Panc1 (cell line): ENCODE measurements at regions not wholly inside any gene's neighbourhood (a gene's known extent, or its start where the extent isn't known, plus 50 kb on each side); places are given as distances from the start of the nearest gene placed in this dataset.

Source experiments
- ATAC-seq: fragments of 200-7000 bp; cut with Tn5 transposase; 2 replicates; pipeline ENCODE4 v1.9.1; 2020; ENCODE audit warnings: mild to moderate bottlenecking, moderate library complexity
- BruUV-seq: library from RNA; stranded (reverse); fragments of 400-500 nt; replicated peaks from 2 replicates; lab custom pipeline; 2021; lab: Mats Ljungman, UMichigan
- CTCF ChIA-PET: fragments of 300-600 bp; sonication (Branson Sonifier 250); formaldehyde crosslinking; loops from one replicate; lab custom pipeline; 2022; ENCODE audit warnings: antibody characterized with exemption; lab: Charles Lee
- POLR2A ChIA-PET: fragments of 300-600 bp; sonication (Branson Sonifier 250); formaldehyde crosslinking; loops from one replicate; lab custom pipeline; 2022; ENCODE audit warnings: antibody characterized with exemption; lab: Charles Lee
- DNase-seq: peaks from one replicate; pipeline ENCODE4 v3.0.0-alpha.2; 2010; ENCODE audit warnings: low read depth, low spot score
- H3K27ac ChIP-seq: 2 replicates; pipeline ENCODE4 v1.5.1; 2011; ENCODE audit warnings: mild to moderate bottlenecking, low read length, inconsistent platforms
- H3K27me3 ChIP-seq: fragments of 200-500 bp; sonication (Bioruptor generic); 2 replicates; pipeline ENCODE4 v1.6.0; 2014; ENCODE audit warnings: low read length, inconsistent platforms; ENCODE audit not compliant: control insufficient read depth, insufficient read depth
- H3K36me3 ChIP-seq: fragments of 200-500 bp; sonication (Bioruptor generic); 2 replicates; pipeline ENCODE4 v1.5.1; 2014; ENCODE audit warnings: inconsistent platforms, mild to moderate bottlenecking, low read length, moderate library complexity; ENCODE audit not compliant: control insufficient read depth, insufficient read depth
- H3K4me1 ChIP-seq: 2 replicates; pipeline ENCODE4 v1.5.1; 2011; ENCODE audit warnings: inconsistent platforms, mild to moderate bottlenecking, low read length, moderate library complexity; ENCODE audit not compliant: control insufficient read depth, insufficient read depth
- H3K4me3 ChIP-seq, 2 experiments: 2 replicates each; pipeline ENCODE4 v1.5.1; 2011 to 2012; ENCODE audit warnings: low read depth in 2 of 2, low read length in 2 of 2, mild to moderate bottlenecking in 2 of 2, inconsistent platforms in 1 of 2, moderate library complexity in 1 of 2
- H3K9me3 ChIP-seq: fragments of 200-500 bp; sonication (Bioruptor generic); 2 replicates; pipeline ENCODE4 v1.5.1; 2014; ENCODE audit warnings: low read depth, mild to moderate bottlenecking, inconsistent platforms, low read length, moderate library complexity; ENCODE audit not compliant: control insufficient read depth, insufficient read depth
- CTCF ChIP-seq: fragments of 450-650 bp; IDR thresholded peaks from 2 replicates; pipeline ENCODE4 v1.5.1; 2017; ENCODE audit warnings: mild to moderate bottlenecking
- POLR2AphosphoS5 ChIP-seq: IDR thresholded peaks from 2 replicates; pipeline ENCODE4 v1.6.1; 2012; ENCODE audit warnings: mild to moderate bottlenecking, low read depth, low read length, moderate library complexity
- REST ChIP-seq, 2 experiments: IDR thresholded peaks; 2 replicates each; pipeline ENCODE4 v1.6.1; 2011 to 2012; ENCODE audit warnings: low read depth in 2 of 2, control low read depth in 1 of 2, low read length in 1 of 2, mild to moderate bottlenecking in 1 of 2, moderate library complexity in 1 of 2; ENCODE audit not compliant: insufficient read depth in 1 of 2
- SIN3A ChIP-seq: IDR thresholded peaks from 2 replicates; pipeline ENCODE4 v1.6.1; 2012; ENCODE audit warnings: low read depth, mild to moderate bottlenecking, low read length, moderate library complexity, borderline replicate concordance; ENCODE audit not compliant: insufficient read depth
- TCF7L2 ChIP-seq: IDR thresholded peaks from 2 replicates; pipeline ENCODE4 v1.6.1; 2011; ENCODE audit warnings: mild to moderate bottlenecking, low read depth, low read length, inconsistent platforms
- in situ Hi-C: cut with HindIII; loops from 2 replicates; pipeline ENCODE4 v1.10.0; 2016; ENCODE audit warnings: low sequenced_read_pairs, low pct_unique_long_range_greater_than_20kb
- intact Hi-C: fragments of 100-400 bp; cut with micrococcal nuclease; formaldehyde crosslinking; loops from one replicate; pipeline ENCODE4 v1.10.0; 2022; ENCODE audit not compliant: unreplicated experiment

GRCh38 chr9:1443450-1443849 lies 393.3 kb downstream of the DMRT2 start:
- TF ChIP-seq CTCF (no peak), SIN3A (no peak), REST (IDR thresholded peaks at IDR 0.05; ENCODE audit: insufficient read depth in 1 of 2, low read depth in 2 of 2, low read length in 1 of 2) (no peak), TCF7L2 (no peak)
- BruUV-seq: no TSS peak
- CTCF ChIA-PET: no interaction called here

GRCh38 chr9:1446671-1447070 lies 396.5 kb downstream of the DMRT2 start:
- no peak overlapping the region for H3K27ac ChIP-seq
- in situ Hi-C loops: no loop called here
- H3K4me3 ChIP-seq: no peak overlapping the region
- CTCF ChIA-PET: no interaction called here
- ATAC-seq (no peak), DNase-seq (no peak)
- H3K4me1 ChIP-seq: no peaks in the 10 kb centered on the region
- H3K9me3 ChIP-seq: no peaks in the 10 kb centered on the region
- no peaks in the 10 kb centered on the region for H3K27me3 ChIP-seq
- TF ChIP-seq CTCF (no peak), TCF7L2 (no peak), POLR2AphosphoS5 (no peak), REST (IDR thresholded peaks at IDR 0.05; ENCODE audit: insufficient read depth in 1 of 2, low read depth in 2 of 2, low read length in 1 of 2) (no peak), SIN3A (no peak)
- no TSS peak for BruUV-seq
- intact Hi-C loops: no loop called here
- no peaks in the 10 kb centered on the region for H3K36me3 ChIP-seq
- POLR2A ChIA-PET: no interaction called here

More at GRCh38 chr9:1443450-1443849, 393.3 kb downstream of the DMRT2 start:
- POLR2A ChIA-PET: no interaction called here
- intact Hi-C loops: no loop called here
- DNase-seq: no peak
- no peak overlapping the region for H3K4me3 ChIP-seq
- in situ Hi-C loops: no loop called here
- H3K9me3 ChIP-seq: no peaks in the 10 kb centered on the region
- no peaks in the 10 kb centered on the region for H3K4me1 ChIP-seq
- no peaks in the 10 kb centered on the region for H3K36me3 ChIP-seq
- no peak overlapping the region for H3K27ac ChIP-seq
- no peak for ATAC-seq
- no peaks in the 10 kb centered on the region for H3K27me3 ChIP-seq
